ENCODE measurements at regions not wholly inside any gene's neighbourhood (a gene's known extent, or its start where the extent isn't known, plus 50 kb on each side); places are given as distances from the start of the nearest gene placed in this dataset.
A peak's percentile ranks its signal among the peaks of the same experiment; 100 is the strongest.

- Mint-ChIP-seq H3K27ac (no peak overlapping the region), H3K4me1 (no peaks in the 10 kb centered on the region), H3K4me3 (no peak overlapping the region), H3K36me3 (no peaks in the 10 kb centered on the region), H3K9me3 (peaks cover 11% of the 10 kb centered on the region)
- ATAC-seq (no peak), DNase-seq (ENCODE audit: low spot score in 2 of 2) (no peak)
Measured at GRCh38 chr20:12886618-12887363, 122.0 kb upstream of the SPTLC3 start.

- DNase-seq (ENCODE audit: low spot score in 2 of 2), result no peak
- Mint-ChIP-seq H3K27ac (no peak overlapping the region), H3K4me1 (no peaks in the 10 kb centered on the region), H3K36me3 (no peaks in the 10 kb centered on the region), H3K4me3 (no peak overlapping the region), H3K9me3 (peaks cover 6% of the 10 kb centered on the region)
- ATAC-seq, result no peak
Measured at GRCh38 chr20:12891643-12892042, 117.1 kb upstream of the SPTLC3 start.

- no peak overlapping the region for H3K27ac Mint-ChIP-seq
- peaks cover 3% of the 10 kb centered on the region for H3K9me3 Mint-ChIP-seq
- ATAC-seq, result no peak
- H3K4me1 Mint-ChIP-seq, result no peaks in the 10 kb centered on the region
- no peak for DNase-seq (ENCODE audit: low spot score in 2 of 2)
- no peak overlapping the region for H3K4me3 Mint-ChIP-seq
- H3K36me3 Mint-ChIP-seq, result no peaks in the 10 kb centered on the region
Measured at GRCh38 chr20:12893019-12893418, 115.8 kb upstream of the SPTLC3 start.

- DNase-seq (ENCODE audit: low spot score in 2 of 2) (no peak), ATAC-seq (no peak)
- no peak overlapping the region for H3K4me3 Mint-ChIP-seq
- peaks cover 5% of the 10 kb centered on the region for H3K9me3 Mint-ChIP-seq
- H3K36me3 Mint-ChIP-seq, result no peaks in the 10 kb centered on the region
- no peak overlapping the region for H3K27ac Mint-ChIP-seq
- no peaks in the 10 kb centered on the region for H3K4me1 Mint-ChIP-seq
Measured at GRCh38 chr20:12893653-12894052, 115.1 kb upstream of the SPTLC3 start.

GRCh38 chr20:12894089-12894488, 114.7 kb upstream of the SPTLC3 start:
- ATAC-seq, result no peak
- Mint-ChIP-seq H3K36me3 (no peaks in the 10 kb centered on the region), H3K9me3 (peaks cover 5% of the 10 kb centered on the region), H3K4me3 (no peak overlapping the region), H3K4me1 (no peaks in the 10 kb centered on the region), H3K27ac (no peak overlapping the region)
- DNase-seq (ENCODE audit: low spot score in 2 of 2), result no peak

GRCh38 chr20:12896180-12896579, 112.6 kb upstream of the SPTLC3 start:
- Mint-ChIP-seq H3K27ac (no peak overlapping the region), H3K4me3 (no peak overlapping the region)
- no peak for ATAC-seq

GRCh38 chr20:12902992-12903391, 105.8 kb upstream of the SPTLC3 start:
- no peak for DNase-seq (ENCODE audit: low spot score in 2 of 2)
- no peak overlapping the region for H3K27ac Mint-ChIP-seq

More at GRCh38 chr20:12896180-12896579, 112.6 kb upstream of the SPTLC3 start:
- no peak for DNase-seq (ENCODE audit: low spot score in 2 of 2)
- Mint-ChIP-seq H3K9me3 (peaks cover 3% of the 10 kb centered on the region), H3K36me3 (no peaks in the 10 kb centered on the region), H3K4me1 (no peaks in the 10 kb centered on the region)

GRCh38 chr20:12906361-12906760, 102.4 kb upstream of the SPTLC3 start:
- H3K9me3 Mint-ChIP-seq, result peaks cover 10% of the 10 kb centered on the region
- H3K4me1 Mint-ChIP-seq, result no peaks in the 10 kb centered on the region
- H3K4me3 Mint-ChIP-seq, result no peak overlapping the region
- ATAC-seq (no peak), DNase-seq (ENCODE audit: low spot score in 2 of 2) (no peak)
- H3K36me3 Mint-ChIP-seq, result no peaks in the 10 kb centered on the region
- no peak overlapping the region for H3K27ac Mint-ChIP-seq

More at GRCh38 chr20:12902992-12903391, 105.8 kb upstream of the SPTLC3 start:
- Mint-ChIP-seq H3K4me3 (no peak overlapping the region), H3K36me3 (no peaks in the 10 kb centered on the region), H3K9me3 (peaks cover 7% of the 10 kb centered on the region), H3K4me1 (no peaks in the 10 kb centered on the region)
- no peak for ATAC-seq

- Mint-ChIP-seq H3K4me3 (no peak overlapping the region), H3K27ac (no peak overlapping the region), H3K36me3 (no peaks in the 10 kb centered on the region), H3K9me3 (peaks cover 11% of the 10 kb centered on the region), H3K4me1 (no peaks in the 10 kb centered on the region)
- DNase-seq (ENCODE audit: low spot score in 2 of 2) (no peak), ATAC-seq (no peak)
Measured at GRCh38 chr20:12911372-12911771, 97.4 kb upstream of the SPTLC3 start.

GRCh38 chr20:12913781-12914443, 94.9 kb upstream of the SPTLC3 start:
- ATAC-seq, result no peak
- H3K4me1 Mint-ChIP-seq, result no peaks in the 10 kb centered on the region
- no peak for DNase-seq (ENCODE audit: low spot score in 2 of 2)
- H3K36me3 Mint-ChIP-seq, result no peaks in the 10 kb centered on the region
- H3K9me3 Mint-ChIP-seq, result peaks cover 12% of the 10 kb centered on the region
- no peak overlapping the region for H3K27ac Mint-ChIP-seq
- H3K4me3 Mint-ChIP-seq, result no peak overlapping the region

- peaks cover 16% of the 10 kb centered on the region for H3K9me3 Mint-ChIP-seq
- no peaks in the 10 kb centered on the region for H3K36me3 Mint-ChIP-seq
- ATAC-seq, result no peak
Measured at GRCh38 chr20:12914804-12915203, 94.0 kb upstream of the SPTLC3 start.

GRCh38 chr20:12916699-12917098, 92.1 kb upstream of the SPTLC3 start:
- Mint-ChIP-seq H3K36me3 (no peaks in the 10 kb centered on the region), H3K4me3 (no peak overlapping the region), H3K9me3 (peaks cover 13% of the 10 kb centered on the region), H3K4me1 (no peaks in the 10 kb centered on the region), H3K27ac (no peak overlapping the region)
- DNase-seq (ENCODE audit: low spot score in 2 of 2) (no peak), ATAC-seq (no peak)

More at GRCh38 chr20:12914804-12915203, 94.0 kb upstream of the SPTLC3 start:
- Mint-ChIP-seq H3K4me1 (no peaks in the 10 kb centered on the region), H3K27ac (no peak overlapping the region), H3K4me3 (no peak overlapping the region)
- no peak for DNase-seq (ENCODE audit: low spot score in 2 of 2)

GRCh38 chr20:12924126-12924525, 84.6 kb upstream of the SPTLC3 start:
- no peak overlapping the region for H3K4me3 Mint-ChIP-seq
- H3K27ac Mint-ChIP-seq, result no peak overlapping the region
- peaks cover 20% of the 10 kb centered on the region for H3K9me3 Mint-ChIP-seq
- no peaks in the 10 kb centered on the region for H3K4me1 Mint-ChIP-seq
- no peak for DNase-seq (ENCODE audit: low spot score in 2 of 2)
- no peak for ATAC-seq
- no peaks in the 10 kb centered on the region for H3K36me3 Mint-ChIP-seq

GRCh38 chr20:12925210-12925755, 83.5 kb upstream of the SPTLC3 start:
- Mint-ChIP-seq H3K9me3 (peaks cover 14% of the 10 kb centered on the region), H3K27ac (no peak overlapping the region), H3K4me1 (no peaks in the 10 kb centered on the region), H3K4me3 (no peak overlapping the region), H3K36me3 (no peaks in the 10 kb centered on the region)
- DNase-seq (ENCODE audit: low spot score in 2 of 2), result no peak
- ATAC-seq, result peak; percentile 36

- DNase-seq (ENCODE audit: low spot score in 2 of 2), result no peak
- no peaks in the 10 kb centered on the region for H3K36me3 Mint-ChIP-seq
- H3K4me3 Mint-ChIP-seq, result no peak overlapping the region
- peaks cover 14% of the 10 kb centered on the region for H3K9me3 Mint-ChIP-seq
- no peak for ATAC-seq
- no peaks in the 10 kb centered on the region for H3K4me1 Mint-ChIP-seq
- no peak overlapping the region for H3K27ac Mint-ChIP-seq
Measured at GRCh38 chr20:12925863-12926793, 82.6 kb upstream of the SPTLC3 start.

All from stimulated activated effector memory CD8-positive, alpha-beta T cell treated with anti-CD3 and anti-CD28 coated beads, Interleukin-12 subunit alpha, Interleukin-12 subunit beta, amount 100 ng/mL, for 72 hours (primary cell).